H1 (cell line): ENCODE measurements at regions not wholly inside any gene's neighbourhood (a gene's known extent, or its start where the extent isn't known, plus 50 kb on each side); places are given as distances from the start of the nearest gene placed in this dataset.

Experiments used
- CTCF ChIA-PET: fragments of 300-600 bp; sonication (Branson Sonifier 250); formaldehyde crosslinking; loops from one replicate; lab custom pipeline; 2021; ENCODE audit not compliant: partially characterized antibody; lab: Charles Lee
- POLR2A ChIA-PET: fragments of 300-600 bp; sonication (Branson Sonifier 250); formaldehyde crosslinking; loops from one replicate; lab custom pipeline; 2021; ENCODE audit warnings: inconsistent platforms; ENCODE audit not compliant: partially characterized antibody; lab: Charles Lee
- DNase-seq, 2 experiments: peaks; one replicate each; pipeline versions ENCODE4 v3.0.0 to v3.0.0-alpha.2; 2010 to 2022; ENCODE audit warnings: low spot score in 2 of 2, low read depth in 1 of 2, mixed read lengths in 1 of 2
- FAIRE-seq: peaks from 2 replicates; lab custom pipeline; 2011; peaks lifted over from hg19 to GRCh38; lab: Jason Lieb, UNC
- H2AFZ ChIP-seq: 2 replicates; pipeline ENCODE4 v1.8.1; 2012; ENCODE audit warnings: low read length, inconsistent platforms
- H2AK5ac ChIP-seq: 2 replicates; pipeline ENCODE4 v1.6.1; 2013; ENCODE audit warnings: low read depth, low read length
- H2BK120ac ChIP-seq: replicated peaks from 2 replicates; pipeline ENCODE3; 2013; ENCODE audit warnings: low read depth, low read length, inconsistent platforms
- H2BK12ac ChIP-seq: 2 replicates; pipeline ENCODE4 v1.6.1; 2013; ENCODE audit warnings: low read depth, low read length
- H2BK15ac ChIP-seq: 2 replicates; pipeline ENCODE4 v1.6.1; 2013; ENCODE audit warnings: low read length
- H2BK20ac ChIP-seq: 2 replicates; pipeline ENCODE4 v1.6.1; 2013; ENCODE audit warnings: low read length
- H2BK5ac ChIP-seq: 2 replicates; pipeline ENCODE4 v1.6.1; 2013; ENCODE audit warnings: low read depth, low read length
- H3K14ac ChIP-seq: 2 replicates; pipeline ENCODE4 v1.6.1; 2013; ENCODE audit warnings: inconsistent platforms; ENCODE audit not compliant: insufficient read length
- H3K18ac ChIP-seq: 2 replicates; pipeline ENCODE4 v1.6.1; 2013; ENCODE audit warnings: low read length; ENCODE audit errors: extremely low read depth
- H3K23ac ChIP-seq: 2 replicates; pipeline ENCODE4 v1.6.1; 2013; ENCODE audit warnings: inconsistent platforms; ENCODE audit not compliant: insufficient read length
- H3K23me2 ChIP-seq: 2 replicates; pipeline ENCODE4 v1.6.1; 2013; ENCODE audit warnings: low read depth, low read length
- H3K27ac ChIP-seq: 2 replicates; pipeline ENCODE4 v1.6.1; 2011; ENCODE audit warnings: low read depth, low read length, inconsistent platforms
- H3K27me3 ChIP-seq, 4 experiments: replicated peaks in 1 of 4; 1 replicate in 1 of 4; 2 replicates in 3 of 4; pipeline versions ENCODE4 v1.6.1 to v1.8.1; 2011 to 2013; ENCODE audit warnings: low read length in 3 of 4, mild to moderate bottlenecking in 3 of 4, inconsistent platforms in 2 of 4, mixed read lengths in 2 of 4, moderate library complexity in 1 of 4; ENCODE audit not compliant: control insufficient read depth in 3 of 4, insufficient read depth in 3 of 4; ENCODE audit errors: extremely low read depth in 1 of 4
- H3K36me3 ChIP-seq, 4 experiments: 2 replicates each; pipeline versions ENCODE4 v1.6.1 to v1.8.1; 2011 to 2013; ENCODE audit warnings: mild to moderate bottlenecking in 4 of 4, low read length in 3 of 4, moderate library complexity in 2 of 4, control low read depth in 1 of 4, inconsistent platforms in 1 of 4; ENCODE audit not compliant: insufficient read depth in 4 of 4, control insufficient read depth in 2 of 4
- H3K4ac ChIP-seq: replicated peaks from 2 replicates; pipeline ENCODE3; 2013; ENCODE audit warnings: low read length, low read depth, mixed read lengths, inconsistent platforms; ENCODE audit not compliant: insufficient read length
- H3K4me1 ChIP-seq, 4 experiments: replicated peaks in 1 of 4; 1 replicate in 1 of 4; 2 replicates in 3 of 4; pipeline versions ENCODE4 v1.6.1 to v1.8.1; 2011 to 2013; ENCODE audit warnings: low read length in 3 of 4, inconsistent platforms in 2 of 4, mixed read lengths in 1 of 4; ENCODE audit not compliant: insufficient read depth in 4 of 4, control insufficient read depth in 3 of 4
- H3K4me2 ChIP-seq, 2 experiments: 2 replicates each; pipeline versions ENCODE4 v1.6.1 to v1.8.1; 2011 to 2013; ENCODE audit warnings: low read depth in 2 of 2, low read length in 2 of 2, control low read depth in 1 of 2, inconsistent platforms in 1 of 2, mild to moderate bottlenecking in 1 of 2; ENCODE audit not compliant: insufficient read depth in 1 of 2
- H3K4me3 ChIP-seq, 4 experiments: fragments of 200-600, 300-600 bp in 1 of 4; sonication (generic), shearing (Covaris generic), sonication (Bioruptor Twin) in 1 of 4; 2 replicates each; pipeline versions ENCODE4 v1.5.1 to v1.8.1; 2011 to 2016; ENCODE audit warnings: low read length in 4 of 4, low read depth in 3 of 4, control low read depth in 2 of 4, inconsistent platforms in 2 of 4, mild to moderate bottlenecking in 2 of 4, mixed read lengths in 1 of 4, moderate library complexity in 1 of 4; ENCODE audit not compliant: insufficient read depth in 2 of 4; ENCODE audit errors: extremely low read depth in 1 of 4
- H3K56ac ChIP-seq: replicated peaks from 2 replicates; pipeline ENCODE3; 2013; ENCODE audit warnings: low read depth, mild to moderate bottlenecking, mixed read lengths, low read length, inconsistent platforms; ENCODE audit not compliant: insufficient read length
- H3K79me1 ChIP-seq: 2 replicates; pipeline ENCODE4 v1.6.1; 2013; ENCODE audit warnings: low read depth, low read length, control low read depth
- H3K79me2 ChIP-seq, 2 experiments: 2 replicates each; pipeline versions ENCODE4 v1.6.1 to v1.8.1; 2012 to 2013; ENCODE audit warnings: low read length in 2 of 2, mild to moderate bottlenecking in 2 of 2, inconsistent platforms in 1 of 2; ENCODE audit not compliant: insufficient read depth in 2 of 2, control insufficient read depth in 1 of 2
- H3K9ac ChIP-seq, 4 experiments: replicated peaks in 1 of 4; 1 replicate in 1 of 4; 2 replicates in 3 of 4; pipeline versions ENCODE4 v1.6.1 to v1.8.1; 2011 to 2013; ENCODE audit warnings: low read depth in 3 of 4, low read length in 3 of 4, control low read depth in 2 of 4, mild to moderate bottlenecking in 2 of 4, moderate library complexity in 2 of 4, inconsistent platforms in 1 of 4; ENCODE audit errors: extremely low read depth in 1 of 4
- H3K9me3 ChIP-seq, 2 experiments: 2 replicates each; pipeline versions ENCODE4 v1.6.1 to v1.8.1; 2012 to 2013; ENCODE audit warnings: mild to moderate bottlenecking in 2 of 2, moderate library complexity in 2 of 2, control low read depth in 1 of 2, inconsistent platforms in 1 of 2, low read depth in 1 of 2, low read length in 1 of 2, mixed read lengths in 1 of 2; ENCODE audit not compliant: insufficient read depth in 2 of 2
- H4K20me1 ChIP-seq, 2 experiments: replicated peaks in 1 of 2; 2 replicates each; pipeline versions ENCODE3 to v1.8.1; 2011 to 2013; ENCODE audit warnings: inconsistent platforms in 2 of 2, low read length in 2 of 2, mild to moderate bottlenecking in 1 of 2; ENCODE audit not compliant: insufficient read depth in 2 of 2, control insufficient read depth in 1 of 2
- H4K5ac ChIP-seq: 2 replicates; pipeline ENCODE4 v1.6.1; 2013; ENCODE audit warnings: low read length, low read depth, mixed read lengths, inconsistent platforms; ENCODE audit not compliant: insufficient read length
- H4K8ac ChIP-seq: 2 replicates; pipeline ENCODE4 v1.8.0; 2013; ENCODE audit warnings: mild to moderate bottlenecking, moderate library complexity, low read length, inconsistent platforms; ENCODE audit not compliant: insufficient read depth; ENCODE audit errors: extremely low read depth
- H4K91ac ChIP-seq: replicated peaks from 2 replicates; pipeline ENCODE3; 2013; ENCODE audit warnings: low read length, mixed read lengths, inconsistent platforms; ENCODE audit not compliant: insufficient read length
- BACH1 ChIP-seq: IDR thresholded peaks from 2 replicates; pipeline ENCODE4 v1.6.1; 2012; ENCODE audit warnings: low read length, improper control_type of control experiment
- CHD1 ChIP-seq: IDR thresholded peaks from 2 replicates; pipeline ENCODE4 v1.6.1; 2012; ENCODE audit warnings: low read depth, low read length, improper control_type of control experiment
- FOSL1 ChIP-seq: IDR thresholded peaks from 2 replicates; pipeline ENCODE4 v1.6.1; 2011; ENCODE audit warnings: mild to moderate bottlenecking, low read depth, low read length, moderate library complexity; ENCODE audit not compliant: insufficient read depth
- JUND ChIP-seq: IDR thresholded peaks from 2 replicates; pipeline ENCODE4 v1.6.1; 2011; ENCODE audit warnings: mild to moderate bottlenecking, improper control_type of control experiment, low read length
- NRF1 ChIP-seq: IDR thresholded peaks from 2 replicates; pipeline ENCODE4 v1.6.1; 2011; ENCODE audit warnings: mild to moderate bottlenecking, low read depth, low read length, improper control_type of control experiment
- PHF8 ChIP-seq: fragments of 200-600 bp; sonication (generic); conservative IDR thresholded peaks from 2 replicates; pipeline ENCODE4 v1.7.1; 2012; ENCODE audit warnings: low read depth, mild to moderate bottlenecking, inconsistent platforms, low read length, moderate library complexity
- POLR2AphosphoS5 ChIP-seq: IDR thresholded peaks from 2 replicates; pipeline ENCODE4 v1.6.1; 2011; ENCODE audit warnings: low read depth, low read length
- SIRT6 ChIP-seq: IDR thresholded peaks from one replicate; pipeline ENCODE4 v1.7.1; 2012; ENCODE audit warnings: low read length, inconsistent platforms
- SP1 ChIP-seq: IDR thresholded peaks from 2 replicates; pipeline ENCODE4 v1.6.1; 2011; ENCODE audit warnings: low read depth, low read length
- SP2 ChIP-seq: IDR thresholded peaks from 2 replicates; pipeline ENCODE4 v1.6.1; 2012; ENCODE audit warnings: mild to moderate bottlenecking, low read length, inconsistent platforms
- TAF7 ChIP-seq: optimal IDR thresholded peaks from 2 replicates; pipeline ENCODE3; 2011; ENCODE audit warnings: low read depth, mild to moderate bottlenecking, inconsistent platforms, low read length, moderate library complexity, borderline replicate concordance
- TBP ChIP-seq: IDR thresholded peaks from 2 replicates; pipeline ENCODE4 v1.6.1; 2011; ENCODE audit warnings: low read depth, low read length, improper control_type of control experiment
- WGBS, 2 experiments: shearing (Covaris generic) in 1 of 2; methylation state at CpG; one replicate each; pipeline versions ENCODE4 v1.1.6 to v1.1.7; 2013 to 2015; ENCODE audit warnings: low lambda C conversion rate in 2 of 2, mixed read lengths in 2 of 2, inconsistent platforms in 1 of 2, low coverage in 1 of 2, missing lambda C conversion rate in 1 of 2; ENCODE audit not compliant: insufficient replicate concordance in 2 of 2, insufficient coverage in 1 of 2, insufficient read length in 1 of 2; ENCODE audit errors: extremely low coverage in 1 of 2, missing lambda C conversion rate in 1 of 2; 5-methylcytosine and 5-hydroxymethylcytosine counted together

DNA sequence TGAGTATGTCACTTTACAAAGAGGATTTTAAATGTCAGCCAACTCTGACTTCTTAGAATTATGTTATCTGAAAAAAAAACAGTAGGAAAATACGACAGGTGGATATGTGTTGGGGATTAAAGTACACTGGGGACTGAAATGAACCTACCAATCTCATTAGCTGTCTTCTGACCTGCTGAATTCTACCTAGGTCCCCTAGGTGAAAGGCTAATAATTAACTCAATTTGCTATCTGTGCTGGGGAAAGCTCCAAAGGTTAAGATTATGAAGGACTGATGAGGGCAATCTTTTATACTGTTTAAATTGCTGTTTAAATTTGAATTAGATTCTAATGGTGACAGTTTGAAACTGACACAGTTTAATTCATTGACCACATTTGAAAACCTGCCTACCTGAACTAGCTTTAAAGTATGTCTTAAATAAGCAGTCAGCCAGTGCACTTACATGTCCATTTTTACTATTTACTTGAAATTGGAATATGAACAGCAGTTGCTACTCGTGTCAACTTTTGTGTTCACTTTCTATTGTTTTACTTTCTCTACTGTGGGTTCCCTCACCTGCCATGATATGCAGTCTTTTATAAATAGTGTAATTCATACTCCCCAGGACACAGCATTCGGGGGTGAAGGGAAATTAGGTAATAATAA is 977.3 kb downstream of the C4orf33 start:
- Histone ChIP-seq H3K9me3 (no peaks in the 10 kb centered on the region), H3K56ac (no peak overlapping the region), H3K27ac (no peak overlapping the region), H4K8ac (no peak overlapping the region), H3K18ac (no peak overlapping the region), H2BK20ac (no peak overlapping the region), H2BK5ac (no peak overlapping the region), H2BK12ac (no peak overlapping the region), H3K36me3 (no peaks in the 10 kb centered on the region; a peak in 1 of 8 replicates), H4K5ac (no peak overlapping the region), H2BK15ac (no peak overlapping the region), H3K14ac (no peak overlapping the region), H4K91ac (no peak overlapping the region), H3K9ac (no peak overlapping the region), H3K79me1 (no peaks in the 10 kb centered on the region), H3K4me3 (no peak overlapping the region), H3K4me1 (peaks cover 0 to 8% (median 3%) of the 10 kb centered on the region in 4 experiments; a peak in 6 of 7 replicates), H3K27me3 (no peaks in the 10 kb centered on the region), H2AFZ (no peak overlapping the region), H3K79me2 (no peaks in the 10 kb centered on the region), H4K20me1 (no peaks in the 10 kb centered on the region), H3K4me2 (no peak overlapping the region), H3K4ac (no peak overlapping the region), H2BK120ac (no peak overlapping the region), H3K23ac (no peak overlapping the region), H2AK5ac (no peak overlapping the region), H3K23me2 (no peaks in the 10 kb centered on the region)
- ChIA-PET POLR2A (no interaction called here), CTCF (interaction anchor here (0.6 kb wide), 1 partner anchor 113 kb away, joined by 3 read pairs; no protein-coding TSS in a partner anchor)
- WGBS, 2 experiments = 91% methylated on average over 3 of the region's 3 CpGs; no CpG with 5 or more reads in 1 of the 2 experiments
- no peak for TF ChIP-seq NRF1
- TF ChIP-seq POLR2AphosphoS5 = no peak
- no peak for TF ChIP-seq SIRT6
- TF ChIP-seq CHD1 = no peak
- TF ChIP-seq BACH1 = no peak
- TF ChIP-seq SP1 = no peak
- TF ChIP-seq SP2 = no peak
- no peak for TF ChIP-seq FOSL1
- no peak for TF ChIP-seq TBP
- no peak for TF ChIP-seq PHF8
- TF ChIP-seq JUND = no peak
- no peak for TF ChIP-seq TAF7
- FAIRE-seq (no peak), DNase-seq (no peak)
